GM12873 (cell line): ENCODE measurements at regions not wholly inside any gene's neighbourhood (a gene's known extent, or its start where the extent isn't known, plus 50 kb on each side); places are given as distances from the start of the nearest gene placed in this dataset.

Source experiments
- TF ChIP-seq, protein P1 (sequence below): IDR thresholded peaks from 2 replicates; pipeline ENCODE4 v1.5.1; 2012; ENCODE audit warnings: low read depth, mild to moderate bottlenecking, moderate library complexity, low read length, control low read depth; ENCODE audit not compliant: insufficient read depth; ENCODE audit errors: missing control alignments

DNA sequence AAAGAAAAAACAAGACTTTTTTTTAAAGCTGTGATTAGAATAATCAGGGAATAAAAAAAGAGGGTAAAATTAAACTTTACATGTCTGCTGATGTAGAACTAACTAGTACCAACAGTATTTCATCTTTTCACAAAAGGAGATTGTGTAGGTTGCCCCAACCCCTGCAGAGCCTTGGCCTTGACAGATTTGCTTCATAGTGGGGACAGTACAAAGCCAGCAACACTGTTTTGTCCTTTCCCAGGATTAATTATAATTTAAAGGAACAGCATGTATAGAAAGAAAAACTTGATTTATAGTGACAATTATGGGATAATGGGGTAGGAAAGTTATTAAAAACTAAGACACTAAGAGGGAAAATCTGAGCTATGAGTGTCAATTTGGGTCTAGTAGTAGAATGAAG, 604.0 kb downstream of the GALC start:
- TF ChIP-seq, protein P1, sequence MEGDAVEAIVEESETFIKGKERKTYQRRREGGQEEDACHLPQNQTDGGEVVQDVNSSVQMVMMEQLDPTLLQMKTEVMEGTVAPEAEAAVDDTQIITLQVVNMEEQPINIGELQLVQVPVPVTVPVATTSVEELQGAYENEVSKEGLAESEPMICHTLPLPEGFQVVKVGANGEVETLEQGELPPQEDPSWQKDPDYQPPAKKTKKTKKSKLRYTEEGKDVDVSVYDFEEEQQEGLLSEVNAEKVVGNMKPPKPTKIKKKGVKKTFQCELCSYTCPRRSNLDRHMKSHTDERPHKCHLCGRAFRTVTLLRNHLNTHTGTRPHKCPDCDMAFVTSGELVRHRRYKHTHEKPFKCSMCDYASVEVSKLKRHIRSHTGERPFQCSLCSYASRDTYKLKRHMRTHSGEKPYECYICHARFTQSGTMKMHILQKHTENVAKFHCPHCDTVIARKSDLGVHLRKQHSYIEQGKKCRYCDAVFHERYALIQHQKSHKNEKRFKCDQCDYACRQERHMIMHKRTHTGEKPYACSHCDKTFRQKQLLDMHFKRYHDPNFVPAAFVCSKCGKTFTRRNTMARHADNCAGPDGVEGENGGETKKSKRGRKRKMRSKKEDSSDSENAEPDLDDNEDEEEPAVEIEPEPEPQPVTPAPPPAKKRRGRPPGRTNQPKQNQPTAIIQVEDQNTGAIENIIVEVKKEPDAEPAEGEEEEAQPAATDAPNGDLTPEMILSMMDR, result no peak

DNA sequence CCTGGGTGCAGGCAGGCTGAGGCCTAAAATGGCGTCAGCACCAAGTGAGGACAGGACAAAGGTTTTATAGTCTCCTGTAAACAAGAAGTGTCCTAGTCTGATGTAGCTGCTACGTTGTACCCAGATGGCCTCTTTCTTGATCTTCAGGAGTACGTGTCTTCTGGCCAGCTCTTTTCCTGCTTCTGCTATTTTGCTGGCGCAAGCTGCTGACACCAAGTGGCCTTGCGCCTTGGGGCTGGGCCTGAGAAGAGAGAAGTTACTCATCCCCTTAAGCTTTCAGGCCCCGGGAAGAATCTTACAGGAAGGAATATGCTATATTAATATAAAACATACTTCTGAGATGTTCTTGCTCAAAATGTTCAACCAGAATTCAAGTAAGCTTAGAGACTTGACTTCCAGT, 605.2 kb downstream of the GALC start:
- TF ChIP-seq, protein P1, result no peak

DNA sequence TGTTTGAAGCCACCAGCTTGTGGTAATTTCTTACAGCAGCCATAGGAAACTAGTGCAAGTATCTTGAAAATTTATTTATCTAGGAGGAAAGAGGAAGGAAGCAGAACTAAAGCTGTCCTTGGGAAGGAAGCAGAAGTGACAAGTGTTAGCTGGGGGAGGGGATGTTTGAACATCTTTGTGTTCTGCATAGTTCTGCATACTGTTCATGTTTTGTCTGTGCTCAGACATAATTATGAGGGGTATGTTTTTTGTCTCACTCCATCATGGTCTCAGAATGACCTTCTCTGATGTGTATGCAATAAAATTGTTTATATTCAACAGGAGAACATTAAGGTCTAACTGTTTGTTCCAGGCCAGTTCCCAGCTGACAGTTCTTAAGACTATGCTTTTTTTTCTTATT, 606.5 kb downstream of the GALC start:
- TF ChIP-seq, protein P1, result no peak

DNA sequence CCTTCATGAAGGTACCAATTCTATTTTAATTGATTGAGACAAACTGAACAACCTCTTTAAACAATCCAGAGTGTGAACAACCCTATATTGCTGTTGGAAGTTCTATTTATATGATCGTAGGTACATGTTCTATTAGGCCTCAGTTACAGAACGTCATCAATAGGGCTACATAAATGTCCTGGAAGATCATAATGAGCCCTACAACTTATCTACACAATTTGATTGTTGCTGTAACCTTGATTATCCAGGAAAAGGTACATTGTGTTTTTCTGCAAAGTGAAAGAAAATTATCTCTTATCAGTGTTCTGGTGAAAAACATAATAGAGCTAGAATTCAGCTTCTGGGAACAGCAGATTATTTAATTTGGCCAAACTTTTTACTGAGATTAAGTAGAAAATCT, 612.9 kb downstream of the GALC start:
- TF ChIP-seq, protein P1, result no peak

DNA sequence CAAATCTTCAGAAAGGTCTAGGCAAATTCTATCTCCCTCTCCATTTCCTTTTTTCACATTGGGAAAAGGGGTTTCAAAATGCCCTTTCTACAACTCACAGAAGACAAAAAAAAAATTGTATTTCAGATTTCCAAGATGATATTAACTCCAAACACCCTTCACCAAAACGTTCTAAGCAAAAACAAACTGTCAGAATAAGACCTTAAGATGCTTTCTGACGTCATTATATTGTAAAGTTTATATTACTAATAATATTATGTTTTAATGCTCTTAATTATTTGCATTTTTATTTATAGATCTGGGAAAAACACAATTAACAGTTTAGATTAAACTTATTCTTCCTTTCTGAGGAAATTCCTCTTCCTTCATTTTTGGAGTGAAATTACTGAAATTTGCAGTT, 624.2 kb downstream of the GALC start:
- TF ChIP-seq, protein P1, result no peak

DNA sequence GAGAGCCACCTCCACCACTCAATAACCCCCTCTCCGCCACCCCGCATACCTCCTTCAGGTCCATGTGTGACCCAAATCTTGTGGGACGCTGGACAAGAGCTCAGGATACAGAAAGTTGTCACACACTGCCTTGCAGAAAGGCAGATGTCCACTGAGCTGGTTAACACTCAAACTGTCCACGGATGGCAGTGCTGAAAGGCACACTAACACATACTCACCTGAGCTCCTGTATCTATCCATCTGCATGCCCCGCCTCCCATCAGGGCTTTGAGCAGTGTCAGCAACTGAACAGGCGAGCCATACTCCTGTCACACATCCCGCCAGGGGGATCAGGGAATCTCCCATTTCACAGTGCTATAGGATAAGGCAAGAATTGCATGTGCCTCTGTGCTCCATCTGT, 642.0 kb downstream of the GALC start:
- TF ChIP-seq, protein P1, result no peak

DNA sequence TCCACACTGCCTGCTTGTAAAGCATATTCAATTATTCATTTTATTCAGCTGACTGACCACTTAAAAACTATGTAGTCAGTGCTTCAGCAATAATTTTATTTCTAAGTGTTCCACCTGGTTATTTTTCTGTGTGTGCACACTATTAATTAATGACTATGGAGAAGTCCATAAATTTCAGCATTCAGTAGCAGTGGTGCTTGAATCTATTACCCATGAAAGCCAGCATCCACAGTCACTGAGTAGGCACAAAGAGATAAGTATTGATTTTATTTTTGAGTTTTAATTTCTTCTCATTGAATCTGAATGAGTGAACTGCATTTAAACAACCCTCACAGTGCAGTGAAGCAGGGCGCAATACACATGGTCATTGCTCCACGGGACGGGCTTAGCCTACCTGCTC, 643.1 kb downstream of the GALC start:
- TF ChIP-seq, protein P1, result no peak
